ENCODE measurements at regions not wholly inside any gene's neighbourhood (a gene's known extent, or its start where the extent isn't known, plus 50 kb on each side); places are given as distances from the start of the nearest gene placed in this dataset.

DNA sequence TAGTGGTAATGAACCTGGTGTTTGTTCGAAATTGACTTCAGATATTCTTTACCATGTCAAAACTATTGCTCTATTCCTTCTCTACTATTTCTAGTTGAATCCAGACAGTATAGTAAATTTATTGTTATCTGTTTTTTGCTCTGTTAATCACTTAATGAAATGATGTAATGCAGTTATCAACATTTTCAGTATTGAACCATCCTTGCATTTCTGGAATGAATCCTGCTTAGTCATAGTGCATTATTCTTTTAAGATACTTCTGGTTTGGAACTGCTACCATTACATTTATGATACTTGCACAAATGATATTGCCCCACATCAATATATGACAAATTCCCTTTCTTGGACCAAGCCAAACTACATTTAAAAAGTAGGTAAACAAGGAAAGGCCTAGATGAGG lies 554.0 kb upstream of the KLF4 start:
- TF ChIP-seq, protein P1, sequence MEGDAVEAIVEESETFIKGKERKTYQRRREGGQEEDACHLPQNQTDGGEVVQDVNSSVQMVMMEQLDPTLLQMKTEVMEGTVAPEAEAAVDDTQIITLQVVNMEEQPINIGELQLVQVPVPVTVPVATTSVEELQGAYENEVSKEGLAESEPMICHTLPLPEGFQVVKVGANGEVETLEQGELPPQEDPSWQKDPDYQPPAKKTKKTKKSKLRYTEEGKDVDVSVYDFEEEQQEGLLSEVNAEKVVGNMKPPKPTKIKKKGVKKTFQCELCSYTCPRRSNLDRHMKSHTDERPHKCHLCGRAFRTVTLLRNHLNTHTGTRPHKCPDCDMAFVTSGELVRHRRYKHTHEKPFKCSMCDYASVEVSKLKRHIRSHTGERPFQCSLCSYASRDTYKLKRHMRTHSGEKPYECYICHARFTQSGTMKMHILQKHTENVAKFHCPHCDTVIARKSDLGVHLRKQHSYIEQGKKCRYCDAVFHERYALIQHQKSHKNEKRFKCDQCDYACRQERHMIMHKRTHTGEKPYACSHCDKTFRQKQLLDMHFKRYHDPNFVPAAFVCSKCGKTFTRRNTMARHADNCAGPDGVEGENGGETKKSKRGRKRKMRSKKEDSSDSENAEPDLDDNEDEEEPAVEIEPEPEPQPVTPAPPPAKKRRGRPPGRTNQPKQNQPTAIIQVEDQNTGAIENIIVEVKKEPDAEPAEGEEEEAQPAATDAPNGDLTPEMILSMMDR (IDR thresholded peaks at IDR 0.05; ENCODE audit: insufficient read depth, low read length, severe bottlenecking): no peak
- Histone ChIP-seq H3K4me3 (ENCODE audit: low read depth, low read length) (no peak overlapping the region), H3K36me3 (ENCODE audit: control insufficient read depth, insufficient read depth, low read length) (no peaks in the 10 kb centered on the region), H3K27me3 (ENCODE audit: control insufficient read depth, insufficient read depth, low read length) (no peaks in the 10 kb centered on the region)
- no peak for FAIRE-seq
- no peak for DNase-seq (ENCODE audit: low read depth)

DNA sequence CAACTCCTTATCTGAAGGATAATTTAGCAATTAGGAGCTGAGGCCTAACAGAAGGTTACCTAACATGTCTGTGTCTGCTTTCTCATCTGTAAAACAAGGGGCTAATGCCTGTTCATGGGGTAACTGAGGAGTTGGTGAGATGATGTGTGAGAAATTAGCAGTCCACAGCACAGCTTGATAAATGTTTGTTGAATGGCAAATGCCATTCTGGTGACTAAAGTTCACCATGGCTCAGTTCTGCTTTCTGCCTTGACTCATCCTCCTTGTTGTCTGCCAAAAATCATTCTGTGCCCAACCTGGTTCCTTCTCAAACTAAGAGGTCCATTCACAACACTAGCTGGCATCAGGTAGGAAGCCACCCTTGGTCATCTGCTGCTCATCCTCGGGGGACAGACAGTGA lies 552.0 kb upstream of the KLF4 start:
- FAIRE-seq: peak; percentile 97
- TF ChIP-seq, protein P1 (IDR thresholded peaks at IDR 0.05; ENCODE audit: insufficient read depth, low read length, severe bottlenecking): no peak
- peak; percentile 96 for DNase-seq (ENCODE audit: low read depth)
- Histone ChIP-seq H3K4me3 (ENCODE audit: low read depth, low read length) (no peak overlapping the region), H3K36me3 (ENCODE audit: control insufficient read depth, insufficient read depth, low read length) (no peaks in the 10 kb centered on the region), H3K27me3 (ENCODE audit: control insufficient read depth, insufficient read depth, low read length) (no peaks in the 10 kb centered on the region)

DNA sequence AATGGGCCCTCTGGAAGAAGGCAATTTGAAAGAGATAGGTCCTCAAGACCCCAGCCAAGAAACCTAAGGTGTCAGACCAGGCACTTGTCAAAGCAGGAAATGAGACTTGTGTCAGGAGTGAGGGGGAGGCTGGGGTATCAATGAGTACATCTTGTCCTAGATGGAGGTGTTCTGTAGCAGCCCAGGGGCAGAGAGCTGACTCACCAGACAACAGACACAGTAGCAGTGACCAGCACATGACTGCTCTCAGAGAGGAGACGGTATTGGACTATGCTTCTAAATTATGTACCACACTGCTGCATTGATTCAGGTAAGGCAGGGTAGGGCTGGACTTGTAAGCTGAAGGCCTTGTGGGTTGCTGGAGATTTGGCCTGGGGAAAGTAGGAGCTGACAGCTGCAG lies 551.2 kb upstream of the KLF4 start:
- FAIRE-seq (peak; percentile 89), DNase-seq (ENCODE audit: low read depth) (peak; percentile 94)
- no peak overlapping the region for H3K4me3 ChIP-seq (ENCODE audit: low read depth, low read length)
- H3K36me3 ChIP-seq (ENCODE audit: control insufficient read depth, insufficient read depth, low read length): no peaks in the 10 kb centered on the region
- H3K27me3 ChIP-seq (ENCODE audit: control insufficient read depth, insufficient read depth, low read length): no peaks in the 10 kb centered on the region
- TF ChIP-seq, protein P1 (IDR thresholded peaks at IDR 0.05; ENCODE audit: insufficient read depth, low read length, severe bottlenecking): no peak

DNA sequence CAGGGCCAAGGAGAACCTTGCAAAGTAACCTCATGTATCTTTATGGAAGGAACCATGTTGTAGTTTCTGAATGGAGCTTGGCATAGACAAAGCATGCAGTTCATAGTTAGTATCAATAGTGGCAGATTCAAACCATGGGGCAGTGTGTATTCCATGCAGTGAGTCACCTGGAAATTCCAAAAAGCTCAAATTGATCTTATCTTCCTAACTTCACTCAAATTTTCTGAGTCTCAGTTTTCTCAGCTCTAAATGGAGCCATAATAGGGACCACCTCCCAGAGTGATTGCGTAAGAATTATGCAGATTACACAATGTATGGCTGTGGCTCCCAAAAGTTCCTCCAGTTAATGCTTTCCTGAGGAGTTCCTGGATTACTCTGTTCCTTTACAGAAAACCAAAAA lies 549.9 kb upstream of the KLF4 start:
- Histone ChIP-seq H3K4me3 (ENCODE audit: low read depth, low read length) (no peak overlapping the region), H3K27me3 (ENCODE audit: control insufficient read depth, insufficient read depth, low read length) (no peaks in the 10 kb centered on the region), H3K36me3 (ENCODE audit: control insufficient read depth, insufficient read depth, low read length) (no peaks in the 10 kb centered on the region)
- DNase-seq (ENCODE audit: low read depth) (peak; percentile 63), FAIRE-seq (no peak)
- TF ChIP-seq, protein P1 (IDR thresholded peaks at IDR 0.05; ENCODE audit: insufficient read depth, low read length, severe bottlenecking): no peak

DNA sequence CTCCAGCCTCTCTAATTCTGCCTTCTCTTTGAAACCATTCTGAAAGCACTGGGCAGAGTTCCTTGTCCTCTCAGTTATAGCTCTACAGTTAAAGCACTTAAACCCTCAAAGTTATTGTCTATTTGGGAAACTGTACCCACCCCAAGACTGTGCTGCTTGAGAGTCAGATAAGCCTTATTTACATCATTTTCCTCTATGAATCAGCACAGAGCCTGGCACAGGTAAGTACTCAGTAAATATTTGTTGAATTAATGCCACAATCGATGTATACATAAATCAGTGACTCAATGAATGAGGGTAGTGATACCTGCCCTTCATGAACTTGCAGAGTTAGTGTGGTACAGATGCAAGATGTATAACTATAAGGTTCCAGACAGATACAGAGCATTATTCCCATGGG lies 549.4 kb upstream of the KLF4 start:
- FAIRE-seq (no peak), DNase-seq (ENCODE audit: low read depth) (peak; percentile 87)
- TF ChIP-seq, protein P1 (IDR thresholded peaks at IDR 0.05; ENCODE audit: insufficient read depth, low read length, severe bottlenecking): no peak
- H3K36me3 ChIP-seq (ENCODE audit: control insufficient read depth, insufficient read depth, low read length): no peaks in the 10 kb centered on the region
- no peak overlapping the region for H3K4me3 ChIP-seq (ENCODE audit: low read depth, low read length)
- H3K27me3 ChIP-seq (ENCODE audit: control insufficient read depth, insufficient read depth, low read length): no peaks in the 10 kb centered on the region

DNA sequence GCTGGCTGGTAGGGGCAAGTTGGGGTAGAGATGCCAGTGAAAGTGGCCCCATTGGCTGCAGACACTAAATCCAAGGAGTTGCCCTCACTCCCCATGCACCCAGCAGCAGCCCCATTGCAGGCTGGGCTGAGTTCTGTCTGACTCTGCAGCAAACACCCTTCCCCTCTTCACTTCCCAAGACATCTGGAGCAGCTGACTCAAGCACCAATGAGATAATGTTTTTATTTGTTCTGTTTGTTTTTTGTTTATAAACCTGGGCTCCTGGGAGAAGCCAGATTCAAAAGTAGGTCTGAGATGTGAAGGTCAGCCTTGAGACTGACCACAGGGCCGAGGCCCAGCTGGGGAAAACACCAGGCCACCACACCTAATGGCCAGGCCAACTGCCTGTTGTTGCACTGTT lies 545.9 kb upstream of the KLF4 start:
- Histone ChIP-seq H3K36me3 (ENCODE audit: control insufficient read depth, insufficient read depth, low read length) (no peaks in the 10 kb centered on the region), H3K4me3 (ENCODE audit: low read depth, low read length) (no peak overlapping the region), H3K27me3 (ENCODE audit: control insufficient read depth, insufficient read depth, low read length) (no peaks in the 10 kb centered on the region)
- FAIRE-seq: no peak
- no peak for DNase-seq (ENCODE audit: low read depth)
- TF ChIP-seq, protein P1 (IDR thresholded peaks at IDR 0.05; ENCODE audit: insufficient read depth, low read length, severe bottlenecking): no peak

All from bronchial epithelial cell (primary cell).